ENCODE measurements at regions not wholly inside any gene's neighbourhood (a gene's known extent, or its start where the extent isn't known, plus 50 kb on each side); places are given as distances from the start of the nearest gene placed in this dataset.

- DNase-seq: no peak
These were observed 118.2 kb downstream of the FOXD2 start for GRCh38 chr1:47555841-47556560.

GRCh38 chr1:47557066-47557465 is 119.2 kb downstream of the FOXD2 start:
- DNase-seq: no peak

GRCh38 chr1:47558601-47559593 is 121.1 kb downstream of the FOXD2 start:
- DNase-seq: no peak

GRCh38 chr1:47559944-47560695 is 122.3 kb downstream of the FOXD2 start:
- DNase-seq: no peak

- no peak for DNase-seq
These were observed 123.7 kb downstream of the FOXD2 start for GRCh38 chr1:47561523-47562007.

GRCh38 chr1:47562147-47562546 is 124.3 kb downstream of the FOXD2 start:
- no peak for DNase-seq

- no peak for DNase-seq
These were observed 125.0 kb downstream of the FOXD2 start for GRCh38 chr1:47562799-47563198.

GRCh38 chr1:47563201-47563600 is 125.4 kb downstream of the FOXD2 start:
- DNase-seq: peak; percentile 3

GRCh38 chr1:47564570-47564969 is 126.7 kb downstream of the FOXD2 start:
- DNase-seq: no peak

GRCh38 chr1:47565092-47565491 is 127.2 kb downstream of the FOXD2 start:
- no peak for DNase-seq

- no peak for DNase-seq
These were observed 127.8 kb downstream of the FOXD2 start for GRCh38 chr1:47565676-47566075.

- no peak for DNase-seq
These were observed 130.9 kb downstream of the FOXD2 start for GRCh38 chr1:47568763-47569162.

- no peak for DNase-seq
These were observed 131.4 kb downstream of the FOXD2 start for GRCh38 chr1:47569261-47569660.

GRCh38 chr1:47569681-47570470 is 132.0 kb downstream of the FOXD2 start:
- DNase-seq: no peak

- no peak for DNase-seq
These were observed 133.3 kb downstream of the FOXD2 start for GRCh38 chr1:47571161-47571560.

- DNase-seq: no peak
These were observed 134.1 kb downstream of the FOXD2 start for GRCh38 chr1:47571952-47572351.

- DNase-seq: no peak
These were observed 135.0 kb downstream of the FOXD2 start for GRCh38 chr1:47572731-47573430.

GRCh38 chr1:47574451-47575165 is 136.8 kb downstream of the FOXD2 start:
- no peak for DNase-seq

- no peak for DNase-seq
These were observed 138.3 kb downstream of the FOXD2 start for GRCh38 chr1:47575855-47576757.

- DNase-seq: no peak
These were observed 138.9 kb downstream of the FOXD2 start for GRCh38 chr1:47576758-47577115.
